HCT116 (cell line): ENCODE measurements at regions not wholly inside any gene's neighbourhood (a gene's known extent, or its start where the extent isn't known, plus 50 kb on each side); places are given as distances from the start of the nearest gene placed in this dataset.

Experiments used
- ATAC-seq: fragments of 200-7000 bp; cut with Tn5 transposase; 2 replicates; pipeline ENCODE4 v1.9.1; 2020; ENCODE audit warnings: mild to moderate bottlenecking, moderate library complexity
- BruUV-seq: library from RNA; stranded (reverse); fragments of 400-500 nt; replicated peaks from 2 replicates; lab custom pipeline; 2021; lab: Mats Ljungman, UMichigan
- CTCF ChIA-PET: fragments of 300-600 bp; sonication (Branson Sonifier 250); formaldehyde crosslinking; loops from one replicate; lab custom pipeline; 2021; ENCODE audit warnings: antibody characterized with exemption; lab: Charles Lee
- POLR2A ChIA-PET: fragments of 300-600, 350-600 bp; sonication (Branson Sonifier 250); formaldehyde crosslinking; loops from one replicate; lab custom pipeline; 2021; ENCODE audit warnings: antibody characterized with exemption; lab: Charles Lee
- RAD21 ChIA-PET, 2 experiments: fragments of 300-600 bp; sonication (Branson Sonifier 250); formaldehyde crosslinking; loops; one replicate each; lab custom pipeline; 2023; ENCODE audit warnings: low total read pairs in 2 of 2; ENCODE audit not compliant: uncharacterized antibody in 2 of 2, unreplicated experiment in 2 of 2, low non-redundant PET in 1 of 2; lab: Charles Lee
- DNase-seq: peaks from one replicate; pipeline ENCODE4 v3.0.0-alpha.2; 2010; ENCODE audit warnings: low read depth, low spot score
- H2AFZ ChIP-seq: fragments of 200-600 bp; shearing (Covaris generic), sonication (generic); 2 replicates; pipeline ENCODE4 v1.6.1; 2017; ENCODE audit warnings: low read depth, mixed run types, mixed read lengths, antibody characterized with exemption, low read length; ENCODE audit not compliant: poor library complexity, severe bottlenecking
- H3K27ac ChIP-seq: 2 replicates; pipeline ENCODE4 v1.5.1; 2012; ENCODE audit warnings: low read depth, low read length
- H3K27me3 ChIP-seq: fragments of 200-600 bp; sonication (generic); 2 replicates; pipeline ENCODE4 v1.6.1; 2016; ENCODE audit warnings: mixed run types, low read length, mixed read lengths; ENCODE audit not compliant: insufficient read depth
- H3K36me3 ChIP-seq, 2 experiments: fragments of 200-500 bp in 1 of 2; fragments of 200-600 bp in 1 of 2; sonication (Bioruptor generic) in 1 of 2; sonication (generic) in 1 of 2; 2 replicates each; pipeline versions ENCODE4 v1.5.1 to v1.6.1; 2014 to 2016; ENCODE audit warnings: low read length in 2 of 2, inconsistent platforms in 1 of 2, mixed read lengths in 1 of 2, mixed run types in 1 of 2; ENCODE audit not compliant: insufficient read depth in 2 of 2, control insufficient read depth in 1 of 2
- H3K4me1 ChIP-seq, 2 experiments: fragments of 200-600 bp in 1 of 2; sonication (generic) in 1 of 2; 2 replicates each; pipeline versions ENCODE4 v1.5.1 to v1.6.1; 2012 to 2017; ENCODE audit warnings: low read length in 2 of 2, inconsistent platforms in 1 of 2, mild to moderate bottlenecking in 1 of 2, mixed read lengths in 1 of 2, mixed run types in 1 of 2, moderate library complexity in 1 of 2; ENCODE audit not compliant: insufficient read depth in 2 of 2, control insufficient read depth in 1 of 2
- H3K4me2 ChIP-seq: fragments of 200-600 bp; sonication (generic); 2 replicates; pipeline ENCODE4 v1.6.1; 2017; ENCODE audit warnings: mixed run types, low read length, mixed read lengths
- H3K4me3 ChIP-seq, 2 experiments: fragments of 200-600 bp in 1 of 2; sonication (generic) in 1 of 2; replicated peaks in 1 of 2; 2 replicates each; pipeline ENCODE4 v1.5.1; 2011 to 2016; ENCODE audit warnings: low read length in 2 of 2, control low read depth in 1 of 2, low read depth in 1 of 2, mild to moderate bottlenecking in 1 of 2, mixed read lengths in 1 of 2, mixed run types in 1 of 2
- H3K79me2 ChIP-seq: fragments of 200-600 bp; sonication (generic); 2 replicates; pipeline ENCODE4 v1.6.1; 2017; ENCODE audit warnings: mild to moderate bottlenecking, mixed run types, low read length, moderate library complexity, mixed read lengths; ENCODE audit not compliant: insufficient read depth
- H3K9ac ChIP-seq: fragments of 200-600 bp; sonication (generic); 2 replicates; pipeline ENCODE4 v1.6.1; 2016; ENCODE audit warnings: low read length, mixed read lengths
- H3K9me2 ChIP-seq: fragments of 200-600 bp; sonication (generic), shearing (Covaris generic); 2 replicates; pipeline ENCODE4 v1.6.1; 2017; ENCODE audit warnings: mixed run types, mild to moderate bottlenecking, moderate library complexity; ENCODE audit not compliant: insufficient read depth
- H3K9me3 ChIP-seq, 2 experiments: fragments of 200-500 bp in 1 of 2; fragments of 200-600 bp in 1 of 2; sonication (Bioruptor generic) in 1 of 2; sonication (generic) in 1 of 2; 2 replicates each; pipeline ENCODE4 v1.6.1; 2014 to 2017; ENCODE audit warnings: low read length in 2 of 2, mixed read lengths in 2 of 2, inconsistent platforms in 1 of 2, low read depth in 1 of 2, mild to moderate bottlenecking in 1 of 2, mixed run types in 1 of 2, moderate library complexity in 1 of 2; ENCODE audit not compliant: control insufficient read depth in 1 of 2, insufficient read depth in 1 of 2
- H4K20me1 ChIP-seq: fragments of 200-600 bp; sonication (generic), shearing (Covaris generic); 2 replicates; pipeline ENCODE4 v1.6.1; 2017; ENCODE audit warnings: mixed run types, mild to moderate bottlenecking, moderate library complexity; ENCODE audit not compliant: insufficient read depth
- CBX3 ChIP-seq: IDR thresholded peaks from 2 replicates; pipeline ENCODE4 v1.6.1; 2012; ENCODE audit warnings: low read depth
- CEBPB ChIP-seq: IDR thresholded peaks from 2 replicates; pipeline ENCODE4 v1.6.1; 2012; ENCODE audit warnings: low read depth
- EGR1 ChIP-seq: IDR thresholded peaks from 2 replicates; pipeline ENCODE4 v1.6.1; 2012; ENCODE audit warnings: low read depth
- ELF1 ChIP-seq: IDR thresholded peaks from 2 replicates; pipeline ENCODE4 v1.6.1; 2012; ENCODE audit warnings: low read depth, borderline replicate concordance
- EZH2 ChIP-seq: fragments of 200-600 bp; sonication (generic); IDR thresholded peaks from 2 replicates; pipeline ENCODE4 v1.6.1; 2017; ENCODE audit warnings: antibody characterized with exemption, mixed run types
- EZH2phosphoT487 ChIP-seq: fragments of 200-600 bp; IDR thresholded peaks from 2 replicates; pipeline ENCODE4 v1.6.1; 2018; ENCODE audit warnings: antibody characterized with exemption, borderline replicate concordance
- JUND ChIP-seq: IDR thresholded peaks from 2 replicates; pipeline ENCODE4 v1.6.1; 2012
- POLR2A ChIP-seq: IDR thresholded peaks from 2 replicates; pipeline ENCODE4 v1.7.0; 2011; ENCODE audit warnings: borderline replicate concordance; ENCODE audit not compliant: insufficient read depth, insufficient read length; ENCODE audit errors: extremely low read depth
- POLR2AphosphoS5 ChIP-seq: IDR thresholded peaks from 2 replicates; pipeline ENCODE4 v1.6.1; 2011; ENCODE audit warnings: mild to moderate bottlenecking, low read depth, low read length, moderate library complexity
- RAD21 ChIP-seq: IDR thresholded peaks from 2 replicates; pipeline ENCODE4 v1.6.1; 2012; ENCODE audit warnings: low read depth, mild to moderate bottlenecking
- SIN3A ChIP-seq: IDR thresholded peaks from 2 replicates; pipeline ENCODE4 v1.6.1; 2012; ENCODE audit warnings: low read depth
- SP1 ChIP-seq: IDR thresholded peaks from 2 replicates; pipeline ENCODE4 v1.6.1; 2012; ENCODE audit warnings: low read depth
- SRF ChIP-seq: IDR thresholded peaks from 2 replicates; pipeline ENCODE4 v1.6.1; 2012; ENCODE audit warnings: low read depth
- TCF7L2 ChIP-seq: IDR thresholded peaks from 2 replicates; pipeline ENCODE4 v1.7.0; 2011; ENCODE audit warnings: borderline replicate concordance, inconsistent platforms; ENCODE audit not compliant: insufficient read depth, insufficient read length; ENCODE audit errors: extremely low read depth
- YY1 ChIP-seq: IDR thresholded peaks from 2 replicates; pipeline ENCODE4 v1.6.1; 2011; ENCODE audit warnings: low read length, low read depth, moderate library complexity, mild to moderate bottlenecking; ENCODE audit not compliant: insufficient replicate concordance; ENCODE audit errors: extremely low read depth
- ZFX ChIP-seq: fragments of 450-650 bp; IDR thresholded peaks from 2 replicates; pipeline ENCODE4 v1.6.1; 2017
- ZNF274 ChIP-seq: fragments of 200-500 bp; sonication (Bioruptor generic); IDR thresholded peaks from 2 replicates; pipeline ENCODE4 v1.6.1; 2014; ENCODE audit warnings: mild to moderate bottlenecking, low read depth, low read length, inconsistent platforms
- intact Hi-C: fragments of 100-400 bp; cut with micrococcal nuclease; formaldehyde crosslinking; loops from 2 replicates; pipeline ENCODE4 v1.10.0; 2022
- TF ChIP-seq, protein P1 (sequence below): IDR thresholded peaks from 2 replicates; pipeline ENCODE4 v1.6.1; 2012
- TF ChIP-seq, protein P2 (sequence below): IDR thresholded peaks from 2 replicates; pipeline ENCODE4 v1.6.1; 2012
- TF ChIP-seq, protein P3 (sequence below), 3 experiments: fragments of 200-600 bp in 1 of 3; sonication (generic) in 1 of 3; IDR thresholded peaks in 2 of 3; conservative IDR thresholded peaks in 1 of 3; 2 replicates each; pipeline ENCODE4 v1.5.1; 2012 to 2017; ENCODE audit warnings: low read depth in 2 of 3, low read length in 2 of 3, antibody characterized with exemption in 1 of 3, borderline replicate concordance in 1 of 3, control low read depth in 1 of 3, mild to moderate bottlenecking in 1 of 3, mixed read lengths in 1 of 3, mixed run types in 1 of 3, moderate library complexity in 1 of 3; ENCODE audit not compliant: insufficient read depth in 1 of 3

DNA sequence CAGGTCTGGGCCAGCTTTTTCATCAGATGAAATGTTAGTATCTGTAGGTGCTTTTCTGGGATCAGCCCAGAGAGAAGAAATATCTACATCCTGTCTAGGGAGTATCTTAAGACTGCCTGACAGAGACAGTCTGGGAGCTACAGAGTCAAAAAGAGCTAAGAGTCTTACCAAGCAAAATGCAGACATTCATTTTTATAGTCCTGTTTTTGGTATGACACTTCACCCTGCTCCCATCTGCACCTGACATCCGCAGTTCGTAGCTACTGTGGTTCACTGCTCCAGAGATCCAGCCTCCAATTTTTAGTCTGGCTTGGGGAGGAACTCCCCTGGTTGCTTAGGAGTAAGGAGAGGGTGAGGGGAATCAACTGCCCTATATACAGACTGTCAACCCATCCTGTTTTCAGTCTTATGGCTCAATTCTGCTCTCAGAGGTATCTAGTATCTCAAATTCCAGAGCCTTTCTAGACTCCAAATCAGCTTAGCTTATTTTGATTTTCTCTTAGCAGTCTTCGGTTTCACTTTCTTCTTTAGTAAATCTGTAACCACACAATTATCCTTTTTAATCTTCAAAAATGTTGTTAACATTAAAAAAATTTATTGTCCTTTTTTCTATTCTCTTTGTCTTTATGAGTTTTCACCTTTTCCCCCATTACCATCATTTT is 97.8 kb downstream of the TMEM100 start:
- no peaks in the 10 kb centered on the region for H3K79me2 ChIP-seq
- H4K20me1 ChIP-seq: no peaks in the 10 kb centered on the region
- H3K9ac ChIP-seq: no peak overlapping the region
- no peaks in the 10 kb centered on the region for H3K4me1 ChIP-seq
- RAD21 ChIA-PET: no interaction called here
- no peak for TF ChIP-seq POLR2AphosphoS5
- no peak for TF ChIP-seq ELF1
- TF ChIP-seq ZNF274: no peak
- TF ChIP-seq, protein P1, sequence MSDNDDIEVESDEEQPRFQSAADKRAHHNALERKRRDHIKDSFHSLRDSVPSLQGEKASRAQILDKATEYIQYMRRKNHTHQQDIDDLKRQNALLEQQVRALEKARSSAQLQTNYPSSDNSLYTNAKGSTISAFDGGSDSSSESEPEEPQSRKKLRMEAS: no peak
- no peak for TF ChIP-seq EGR1
- no peak for TF ChIP-seq SRF
- no peak for TF ChIP-seq CEBPB
- TF ChIP-seq EZH2: no peak
- no peak for TF ChIP-seq RAD21
- no peak for TF ChIP-seq CBX3
- TF ChIP-seq SIN3A: no peak
- no peak for TF ChIP-seq ZFX
- H3K9me3 ChIP-seq: no peaks in the 10 kb centered on the region
- H3K4me3 ChIP-seq: no peak overlapping the region
- intact Hi-C loops: no loop called here
- CTCF ChIA-PET: no interaction called here
- H3K36me3 ChIP-seq: no peaks in the 10 kb centered on the region
- DNase-seq (no peak), ATAC-seq (no peak)
- POLR2A ChIA-PET: no interaction called here
- no peaks in the 10 kb centered on the region for H3K9me2 ChIP-seq
- H3K27ac ChIP-seq: no peak overlapping the region
- H3K4me2 ChIP-seq: no peak overlapping the region
- H2AFZ ChIP-seq: no peak overlapping the region
- peaks cover 50% of the 10 kb centered on the region for H3K27me3 ChIP-seq
- BruUV-seq: no TSS peak

DNA sequence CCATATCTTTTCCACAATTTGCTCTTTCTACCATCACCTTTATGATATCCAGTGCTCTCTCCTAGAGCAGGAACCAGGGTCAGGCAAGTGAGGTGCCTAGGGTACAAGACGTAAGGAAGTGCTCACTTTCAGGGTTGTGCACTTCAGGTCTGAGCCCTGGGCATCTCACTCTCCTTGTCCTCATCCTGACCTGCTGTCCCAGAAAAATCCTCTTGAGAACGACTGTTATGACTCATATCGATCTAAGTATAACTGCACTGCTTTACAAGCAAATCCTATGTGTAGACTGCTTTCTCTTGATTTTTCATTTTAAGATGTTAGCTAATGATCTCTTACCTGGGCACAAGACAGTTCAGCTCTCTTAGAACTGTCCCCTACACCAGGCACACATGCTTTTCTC is 100.1 kb downstream of the TMEM100 start:
- intact Hi-C loops: no loop called here
- H3K9me2 ChIP-seq: no peaks in the 10 kb centered on the region
- BruUV-seq: no TSS peak
- no peak overlapping the region for H3K27ac ChIP-seq
- POLR2A ChIA-PET: no interaction called here
- no peaks in the 10 kb centered on the region for H3K36me3 ChIP-seq
- H3K4me2 ChIP-seq: no peak overlapping the region
- H3K4me3 ChIP-seq: no peak overlapping the region
- H3K9ac ChIP-seq: no peak overlapping the region
- no peaks in the 10 kb centered on the region for H3K9me3 ChIP-seq
- CTCF ChIA-PET: interaction anchor here (1.3 kb wide), 1 partner anchor 19 kb away, joined by 3 read pairs; no protein-coding TSS in a partner anchor
- no peaks in the 10 kb centered on the region for H3K4me1 ChIP-seq
- H4K20me1 ChIP-seq: no peaks in the 10 kb centered on the region
- no peak for DNase-seq
- no peak for ATAC-seq
- RAD21 ChIA-PET: no interaction called here
- H3K79me2 ChIP-seq: no peaks in the 10 kb centered on the region
- peaks cover 61% of the 10 kb centered on the region for H3K27me3 ChIP-seq
- no peak overlapping the region for H2AFZ ChIP-seq
- TF ChIP-seq EGR1 (no peak), YY1 (no peak), POLR2A (no peak), JUND (no peak), ZFX (no peak), ELF1 (no peak), SP1 (no peak), CBX3 (no peak), TCF7L2 (no peak), EZH2phosphoT487 (no peak), POLR2AphosphoS5 (no peak), SIN3A (no peak), CEBPB (no peak), SRF (no peak), RAD21 (no peak)
- TF ChIP-seq, protein P2, sequence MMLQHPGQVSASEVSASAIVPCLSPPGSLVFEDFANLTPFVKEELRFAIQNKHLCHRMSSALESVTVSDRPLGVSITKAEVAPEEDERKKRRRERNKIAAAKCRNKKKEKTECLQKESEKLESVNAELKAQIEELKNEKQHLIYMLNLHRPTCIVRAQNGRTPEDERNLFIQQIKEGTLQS: no peak
- TF ChIP-seq, protein P3, sequence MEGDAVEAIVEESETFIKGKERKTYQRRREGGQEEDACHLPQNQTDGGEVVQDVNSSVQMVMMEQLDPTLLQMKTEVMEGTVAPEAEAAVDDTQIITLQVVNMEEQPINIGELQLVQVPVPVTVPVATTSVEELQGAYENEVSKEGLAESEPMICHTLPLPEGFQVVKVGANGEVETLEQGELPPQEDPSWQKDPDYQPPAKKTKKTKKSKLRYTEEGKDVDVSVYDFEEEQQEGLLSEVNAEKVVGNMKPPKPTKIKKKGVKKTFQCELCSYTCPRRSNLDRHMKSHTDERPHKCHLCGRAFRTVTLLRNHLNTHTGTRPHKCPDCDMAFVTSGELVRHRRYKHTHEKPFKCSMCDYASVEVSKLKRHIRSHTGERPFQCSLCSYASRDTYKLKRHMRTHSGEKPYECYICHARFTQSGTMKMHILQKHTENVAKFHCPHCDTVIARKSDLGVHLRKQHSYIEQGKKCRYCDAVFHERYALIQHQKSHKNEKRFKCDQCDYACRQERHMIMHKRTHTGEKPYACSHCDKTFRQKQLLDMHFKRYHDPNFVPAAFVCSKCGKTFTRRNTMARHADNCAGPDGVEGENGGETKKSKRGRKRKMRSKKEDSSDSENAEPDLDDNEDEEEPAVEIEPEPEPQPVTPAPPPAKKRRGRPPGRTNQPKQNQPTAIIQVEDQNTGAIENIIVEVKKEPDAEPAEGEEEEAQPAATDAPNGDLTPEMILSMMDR (IDR thresholded peaks at IDR 0.05 in 2 of 3, conservative IDR thresholded peaks at IDR 0.05 in 1 of 3; ENCODE audit: borderline replicate concordance in 1 of 3, insufficient read depth in 1 of 3, low read depth in 2 of 3, low read length in 2 of 3): no peak
